ENCODE measurements at regions not wholly inside any gene's neighbourhood (a gene's known extent, or its start where the extent isn't known, plus 50 kb on each side); places are given as distances from the start of the nearest gene placed in this dataset.
"Not testable (repeated sequence)": the region's sequence is repeated elsewhere in the genome, so short reads cannot be mapped to it uniquely, and the experiment has no call there.

DNA sequence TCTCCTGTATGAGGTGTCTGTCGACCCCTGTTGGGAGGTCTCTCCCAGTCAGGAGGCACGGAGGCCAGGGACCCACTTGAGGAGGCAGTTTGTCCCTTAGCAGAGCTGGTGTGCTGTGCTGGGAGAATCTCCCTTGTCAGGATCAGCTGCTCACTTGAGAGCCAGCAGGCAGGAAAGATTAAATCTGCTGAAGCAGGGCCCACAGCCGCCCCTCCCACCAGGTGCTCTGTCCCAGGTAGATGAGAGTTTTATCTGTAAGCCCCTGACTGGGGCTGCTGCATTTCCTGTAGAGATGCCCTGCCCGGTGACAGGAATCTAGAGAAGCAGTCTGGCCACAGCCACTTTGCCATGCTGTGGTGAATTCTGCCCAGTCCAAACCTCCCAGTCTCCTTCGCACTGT lies 64.7 kb upstream of the SLC7A14 start:
- not testable (repeated sequence) for DNase-seq

DNA sequence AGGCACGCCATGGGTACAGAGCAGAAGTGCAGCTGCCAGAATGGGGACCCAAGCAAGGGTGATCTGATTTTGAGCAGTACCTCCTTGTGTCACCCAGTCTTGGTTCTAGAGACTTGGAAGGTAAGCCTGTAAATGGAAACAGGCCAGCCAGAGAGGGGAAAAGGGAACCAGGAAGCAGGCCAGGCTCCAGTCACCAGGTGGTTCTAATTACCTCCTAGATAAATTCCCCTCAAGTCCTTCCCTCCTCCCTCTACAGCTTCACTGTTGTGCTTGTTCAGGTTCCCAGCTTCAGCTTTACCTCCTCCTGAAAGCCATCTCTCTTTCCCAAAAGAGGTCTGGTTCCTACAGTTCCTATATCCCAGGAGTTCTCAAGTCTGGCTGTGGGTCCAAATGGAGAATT lies 58.8 kb upstream of the SLC7A14 start:
- no peak for DNase-seq

DNA sequence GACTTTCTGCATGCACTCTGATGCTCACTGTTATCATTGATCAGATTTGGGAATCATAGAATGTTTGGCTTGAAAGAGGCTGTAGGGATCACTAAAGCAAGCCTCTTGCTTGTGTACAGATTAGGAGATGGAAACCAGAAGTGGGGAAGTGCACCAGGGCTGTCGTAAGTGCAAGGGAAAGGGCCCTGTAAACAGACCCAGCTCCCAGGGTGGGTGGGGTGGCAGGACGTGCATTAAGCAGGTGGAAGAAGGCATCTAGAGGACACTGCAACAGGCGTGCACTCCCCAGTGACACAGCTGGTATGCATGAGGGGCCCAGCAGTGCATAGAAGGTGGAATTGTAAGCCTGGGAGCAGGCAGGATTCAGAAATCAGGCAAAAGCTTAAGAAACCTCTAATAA lies 58.0 kb upstream of the SLC7A14 start:
- DNase-seq, result no peak

DNA sequence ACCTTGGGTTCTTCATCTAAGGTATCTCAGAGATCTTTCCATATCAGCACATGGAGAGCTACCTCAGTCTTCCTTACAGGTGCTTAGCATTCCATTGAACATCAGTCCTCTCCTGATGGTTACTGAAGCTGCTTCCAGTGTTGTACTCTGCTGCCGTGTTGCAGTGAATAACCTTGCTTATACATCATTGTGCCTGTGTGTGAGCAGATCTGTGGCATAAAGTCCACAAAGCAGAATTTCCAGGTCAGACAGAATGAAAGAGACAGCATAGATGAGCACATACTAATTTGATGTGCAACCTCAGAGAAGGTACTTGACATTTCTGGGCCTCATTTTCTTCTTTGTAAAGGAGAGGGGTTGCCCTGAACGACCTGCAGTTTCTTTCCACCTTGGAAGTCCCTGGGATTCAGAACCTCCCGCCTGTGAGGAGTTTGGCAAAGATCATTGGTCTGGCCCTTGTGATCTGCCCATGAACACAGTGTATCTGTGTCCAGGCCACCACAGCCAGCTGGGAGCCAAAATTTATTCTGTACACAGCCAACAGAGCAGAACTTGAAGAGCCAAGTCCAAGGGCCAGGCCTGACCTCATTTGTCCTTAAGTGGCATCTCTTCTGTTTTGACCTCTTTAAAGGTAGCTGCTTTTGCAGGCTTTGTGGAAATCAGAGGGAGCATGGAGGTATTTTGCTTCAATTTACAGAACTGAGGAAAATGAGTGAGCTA lies 57.2 kb upstream of the SLC7A14 start:
- no peak for DNase-seq

DNA sequence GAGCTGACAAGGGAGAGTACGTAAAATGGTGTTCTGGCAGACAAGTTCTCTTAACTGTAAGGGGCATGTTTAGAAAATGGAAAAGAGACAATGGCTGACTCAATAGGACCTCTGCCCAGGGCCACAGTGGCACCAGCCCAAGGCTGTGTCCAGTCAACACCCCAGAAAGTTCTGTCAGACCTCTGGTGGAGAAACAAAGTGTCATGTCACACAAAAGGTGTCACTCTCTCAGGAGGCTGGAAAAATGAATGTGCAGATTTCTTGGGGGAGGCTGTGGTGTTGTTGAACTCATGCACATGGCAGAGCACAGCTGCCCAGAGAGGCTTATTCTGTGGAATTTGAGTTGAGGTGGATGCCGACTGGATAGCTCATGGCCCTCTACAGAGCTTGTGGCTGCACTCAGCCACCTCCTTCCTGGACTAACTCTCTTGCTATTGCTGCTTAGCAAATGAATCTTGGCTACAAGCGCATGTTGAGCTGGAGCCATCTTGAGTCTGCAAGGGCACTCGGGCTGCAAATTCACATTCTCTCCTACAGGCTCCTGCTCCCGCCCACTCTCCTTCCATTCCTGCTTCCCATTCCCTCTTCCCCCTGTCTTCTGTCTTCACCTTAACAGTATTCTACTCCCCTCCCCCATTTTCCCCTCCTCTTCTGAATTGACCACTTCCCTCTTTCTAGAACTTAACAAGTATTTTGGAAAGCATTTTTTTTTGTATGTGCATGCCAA lies 55.8 kb upstream of the SLC7A14 start:
- DNase-seq, result no peak

DNA sequence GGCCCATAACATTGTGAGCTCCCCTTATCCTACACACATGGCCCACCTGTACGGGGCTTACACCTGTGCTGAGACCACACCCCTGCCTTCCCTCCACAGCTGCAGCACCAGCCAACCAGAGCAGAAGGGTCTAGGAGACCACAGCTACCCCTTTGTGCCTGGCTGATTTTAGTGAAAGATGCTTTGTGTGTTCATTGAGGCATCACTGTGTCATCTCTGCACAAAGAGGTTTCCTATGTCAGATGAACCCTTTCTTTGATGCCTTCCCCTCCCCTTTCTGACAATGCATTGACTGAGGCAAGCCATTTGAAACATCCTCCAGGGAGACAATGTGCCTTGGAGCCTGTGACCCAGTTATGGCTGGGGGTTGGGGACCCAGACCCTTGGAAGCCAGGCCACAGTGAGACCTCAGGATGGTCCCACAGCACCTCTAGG lies 54.9 kb upstream of the SLC7A14 start:
- DNase-seq, result no peak

DNA sequence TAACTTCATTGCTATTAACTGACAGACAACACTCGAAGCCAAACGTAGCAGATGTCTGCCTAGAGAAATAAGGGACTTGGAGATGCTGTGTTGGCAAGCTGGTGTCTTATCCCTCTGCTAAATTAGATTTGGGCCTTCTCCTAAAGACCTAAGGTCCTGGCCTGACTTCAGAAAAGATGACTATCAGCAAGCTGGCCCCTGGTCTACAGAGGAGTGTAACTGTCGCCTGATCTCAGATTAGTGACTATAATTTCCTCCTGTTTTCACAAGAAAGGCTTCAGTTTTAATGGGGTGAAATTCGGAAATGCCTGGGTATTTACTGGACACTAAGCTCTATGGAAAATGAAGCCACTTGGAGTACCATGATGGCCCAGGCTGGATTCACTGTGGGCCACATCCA lies 53.1 kb upstream of the SLC7A14 start:
- DNase-seq, result no peak

DNA sequence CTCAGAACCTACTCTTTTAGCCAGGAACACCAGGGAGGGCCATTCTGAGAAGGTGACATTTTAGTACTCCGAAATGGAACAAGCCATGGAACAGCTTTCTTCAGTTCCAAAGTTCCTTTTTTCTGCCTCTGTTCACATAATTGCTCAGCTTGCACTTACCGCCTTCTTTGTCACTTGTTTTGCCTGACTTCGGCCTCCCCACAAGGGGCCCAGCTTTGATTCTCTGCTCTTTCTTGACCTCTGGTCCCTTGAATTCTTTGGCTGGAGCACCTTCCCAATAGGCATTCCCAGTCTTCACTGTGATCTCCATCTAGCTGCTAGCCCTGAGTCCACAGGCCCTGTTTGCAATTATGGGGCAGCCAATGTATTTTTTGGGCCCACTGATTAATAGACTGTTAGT lies 51.4 kb upstream of the SLC7A14 start:
- DNase-seq, result no peak

DNA sequence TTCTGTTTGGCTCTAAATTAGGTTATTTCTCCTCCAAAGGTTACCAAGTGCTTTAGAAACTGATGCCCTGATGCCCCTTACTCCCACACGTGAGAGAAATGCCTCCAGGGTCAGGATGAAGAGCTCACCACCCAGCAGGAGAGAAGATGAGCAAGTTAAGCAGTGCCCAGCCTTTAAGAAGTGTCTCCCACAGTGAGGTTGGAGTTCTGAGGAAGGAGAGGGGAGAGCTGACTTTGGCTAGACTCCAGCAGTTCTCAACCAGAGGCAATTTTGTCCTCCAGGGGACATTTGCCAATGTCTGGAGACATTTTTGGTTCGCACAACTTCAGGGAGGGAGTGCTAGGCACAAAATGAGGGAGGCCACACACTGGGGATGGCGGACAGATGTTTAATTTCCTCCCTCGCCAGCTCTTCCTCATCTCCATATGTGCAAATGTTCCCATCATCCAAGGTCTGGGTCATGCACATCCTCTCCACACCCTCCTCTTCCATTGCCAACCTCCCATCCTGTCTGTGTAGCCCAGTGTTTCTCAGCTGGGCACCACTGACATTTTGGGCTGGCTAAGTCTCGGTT lies 50.6 kb upstream of the SLC7A14 start:
- DNase-seq, result no peak

All from right kidney (tissue), 1 donor.